HG03159 (cell line): ENCODE measurements at regions not wholly inside any gene's neighbourhood (a gene's known extent, or its start where the extent isn't known, plus 50 kb on each side); places are given as distances from the start of the nearest gene placed in this dataset.
"Not testable (repeated sequence)": the region's sequence is repeated elsewhere in the genome, so short reads cannot be mapped to it uniquely, and the experiment has no call there.

Source experiments
- ATAC-seq: cut with Tn5 transposase; IDR thresholded peaks from one replicate; pipeline ENCODE4 v1.9.1; 2021; ENCODE audit warnings: mild to moderate bottlenecking, moderate library complexity; ENCODE audit not compliant: unreplicated experiment

DNA sequence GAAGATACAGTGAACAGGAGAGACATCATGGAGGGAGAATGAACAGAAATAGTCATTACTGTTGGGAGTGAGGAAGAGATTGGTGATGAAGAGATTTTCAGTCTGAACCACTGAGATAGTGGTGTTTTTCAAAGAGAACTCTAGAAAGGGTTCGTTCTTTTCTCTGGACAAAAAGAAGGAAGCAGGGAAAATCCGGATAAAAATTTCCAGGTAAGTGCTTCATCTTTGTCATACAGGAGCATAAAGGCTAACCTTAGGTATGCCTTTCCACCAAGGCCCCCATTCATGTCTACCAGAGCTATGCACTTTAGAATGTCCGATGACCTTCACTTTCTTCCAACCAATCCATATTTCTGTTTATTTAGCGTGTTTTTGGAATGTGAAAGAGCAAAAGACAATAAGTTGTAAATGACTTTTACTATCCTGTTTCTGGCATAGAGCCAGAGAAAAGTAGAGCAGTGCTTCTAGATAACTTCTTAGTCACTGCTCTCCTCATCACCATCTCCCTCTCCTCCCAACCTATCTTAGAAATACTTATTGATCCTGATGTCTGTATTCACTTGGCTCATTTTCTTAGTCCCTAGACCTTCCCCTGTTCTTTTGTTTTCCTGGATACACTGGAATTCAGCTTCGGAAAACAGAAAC, 116.5 kb downstream of the TTC6 start:
- no peak for ATAC-seq

DNA sequence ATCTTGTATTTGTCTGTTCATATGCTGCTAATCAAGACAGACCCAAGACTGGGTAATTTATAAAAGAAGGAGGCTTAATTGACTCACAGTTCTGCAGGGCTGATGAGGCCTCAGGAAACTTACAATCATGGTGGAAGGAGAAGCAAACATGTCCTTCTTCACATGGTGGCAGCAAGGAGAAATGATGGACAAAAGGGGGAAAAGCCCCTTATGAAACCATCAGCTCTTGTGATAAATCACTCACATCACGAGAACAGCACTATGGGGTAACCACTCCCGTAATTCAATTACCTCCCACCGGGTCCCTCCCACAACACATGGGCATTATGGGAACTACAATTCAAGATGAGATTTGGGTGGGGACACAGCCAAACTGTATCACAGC, 117.0 kb downstream of the TTC6 start:
- not testable (repeated sequence) for ATAC-seq

DNA sequence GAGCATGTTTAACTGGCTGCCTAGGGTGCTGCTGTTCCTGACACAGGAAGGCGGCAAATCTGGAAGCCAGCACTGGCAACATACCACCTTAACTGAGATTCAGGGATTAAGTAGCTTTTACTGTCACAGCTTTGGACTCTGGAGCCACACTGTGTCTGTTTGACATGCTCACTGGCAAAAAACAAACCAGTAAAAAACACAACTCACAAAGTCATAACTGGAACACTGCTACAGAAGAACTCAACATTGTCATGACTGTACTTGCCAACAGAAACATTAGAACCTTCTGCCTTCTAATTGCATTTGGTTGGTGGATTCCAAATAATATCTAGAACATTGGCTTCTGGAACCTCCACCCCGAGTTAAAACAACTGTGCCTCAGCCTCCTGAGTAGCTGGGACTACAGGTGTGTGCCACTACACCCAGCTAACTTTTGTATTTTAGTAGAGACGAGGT, 117.6 kb downstream of the TTC6 start:
- ATAC-seq, result no peak

DNA sequence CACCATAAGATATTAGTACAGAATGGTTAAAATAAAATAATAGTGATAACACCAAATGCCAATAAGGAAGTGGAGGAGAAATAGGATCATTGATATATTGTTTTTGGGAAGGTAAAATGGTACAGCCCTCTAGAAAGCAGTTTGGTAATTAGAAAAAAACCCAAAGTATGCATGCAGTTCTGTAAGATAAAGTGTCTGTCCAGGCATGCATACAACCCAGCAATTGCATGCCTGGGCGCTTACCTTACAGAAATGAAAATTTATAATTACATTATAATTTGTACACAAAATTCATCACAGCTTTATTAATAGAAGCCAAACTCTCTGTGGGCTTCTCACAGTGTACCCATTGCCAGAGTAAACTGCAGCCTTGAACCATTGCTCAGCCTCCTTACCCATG, 124.7 kb downstream of the TTC6 start:
- ATAC-seq, result no peak

DNA sequence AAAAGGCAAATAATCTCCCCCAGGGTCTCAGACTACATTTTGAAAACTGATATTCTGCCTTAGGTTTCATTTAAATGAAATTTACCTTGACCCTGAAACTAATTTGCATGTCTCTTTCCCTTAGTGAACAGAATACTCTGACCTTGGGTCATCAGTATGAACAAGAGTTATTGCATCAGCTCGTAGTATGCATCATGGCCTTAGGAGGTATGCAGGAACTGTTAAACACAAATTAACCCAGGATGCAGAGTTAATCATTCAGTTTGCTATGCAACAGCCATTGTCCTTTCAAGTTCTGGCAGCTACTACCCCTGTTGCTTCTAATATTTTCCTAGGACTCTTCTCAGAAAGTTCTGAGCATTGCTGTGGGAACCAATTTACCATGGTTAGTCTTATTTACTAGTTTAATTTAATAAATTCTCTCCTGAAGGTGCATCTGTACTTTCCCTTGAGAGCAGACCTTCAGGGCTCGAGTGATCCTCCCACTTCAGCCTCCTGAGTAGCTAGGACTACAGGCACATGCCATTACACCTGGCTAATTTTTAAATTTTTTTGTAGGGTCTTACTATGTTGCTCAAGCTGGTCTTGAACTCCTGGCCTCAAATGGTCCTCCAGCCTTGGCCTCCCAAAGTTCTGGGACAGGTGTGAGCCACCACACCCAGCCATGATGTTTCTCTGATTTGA, 126.7 kb downstream of the TTC6 start:
- no peak for ATAC-seq

DNA sequence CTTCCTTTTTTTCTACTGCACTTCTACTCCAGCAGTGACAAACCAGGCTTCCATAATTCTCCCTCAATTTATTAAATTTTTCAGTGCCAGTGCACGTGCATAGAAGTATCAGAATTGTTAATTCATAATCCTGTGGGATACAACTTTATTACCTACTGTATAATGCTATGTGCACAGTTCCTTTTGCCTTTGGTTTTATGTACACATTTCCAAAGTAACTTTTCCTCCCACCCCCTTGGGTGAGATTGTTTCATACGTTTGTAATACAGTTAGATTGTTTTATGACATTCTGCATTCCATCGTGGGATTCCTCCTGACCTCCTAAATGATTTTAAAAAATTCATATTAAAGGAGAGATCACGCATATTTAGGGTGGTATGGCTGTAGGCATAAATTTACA, 128.1 kb downstream of the TTC6 start:
- ATAC-seq, result no peak

DNA sequence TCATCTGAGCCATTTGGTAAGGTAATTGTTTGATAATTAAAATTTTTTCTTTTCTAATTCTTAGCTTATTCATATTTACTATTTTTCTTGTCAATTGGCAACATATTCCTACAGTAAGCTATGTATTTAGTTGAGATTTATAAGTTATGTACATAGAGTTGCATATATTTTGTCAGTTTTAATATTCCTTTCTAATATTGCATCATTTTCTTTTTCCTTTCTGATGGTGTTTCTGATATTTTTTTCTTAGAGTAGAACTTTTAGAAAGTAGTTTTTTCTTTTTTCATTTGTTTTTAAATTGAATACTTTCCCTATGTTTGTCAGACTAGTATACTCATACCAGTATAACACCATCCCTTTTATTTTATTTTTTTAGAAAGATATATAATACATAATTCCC, 131.3 kb downstream of the TTC6 start:
- no peak for ATAC-seq

DNA sequence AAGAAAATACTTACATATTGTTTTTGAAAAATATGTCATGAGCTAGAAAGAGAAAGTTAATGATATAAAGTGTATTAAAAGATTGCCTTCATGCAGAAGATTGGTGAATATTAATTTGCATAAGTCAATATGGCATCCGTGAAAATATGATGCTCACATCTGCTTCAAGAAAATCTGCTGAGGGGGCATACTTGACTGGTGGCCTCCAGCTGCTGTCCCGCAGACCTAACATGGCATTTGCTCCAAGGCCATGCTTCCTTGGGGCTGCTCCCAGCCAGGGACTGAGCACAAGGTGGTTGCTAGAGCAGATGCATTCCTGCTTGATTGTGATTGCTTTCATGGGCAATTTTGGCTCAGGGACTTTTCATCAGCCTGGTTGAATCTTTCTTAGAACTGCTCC, 133.8 kb downstream of the TTC6 start:
- no peak for ATAC-seq

DNA sequence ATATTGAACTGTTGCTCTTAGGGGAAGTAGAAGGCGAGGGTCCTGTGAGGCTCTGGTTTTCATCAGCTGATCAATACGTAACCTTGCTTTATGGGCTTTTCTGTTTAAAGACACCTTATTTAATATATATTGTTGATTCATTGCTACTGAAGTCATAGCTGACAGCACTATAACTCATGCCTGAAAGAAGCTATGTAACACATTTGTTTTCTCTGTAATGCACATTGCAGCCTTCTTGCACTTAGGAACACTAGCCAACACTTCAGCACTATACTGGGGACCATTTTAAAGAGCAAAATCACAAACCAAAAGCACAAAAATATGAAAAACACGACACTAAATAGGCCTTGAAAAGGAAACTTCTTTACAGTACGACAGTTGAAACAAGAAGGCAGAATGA, 135.7 kb downstream of the TTC6 start:
- no peak for ATAC-seq

DNA sequence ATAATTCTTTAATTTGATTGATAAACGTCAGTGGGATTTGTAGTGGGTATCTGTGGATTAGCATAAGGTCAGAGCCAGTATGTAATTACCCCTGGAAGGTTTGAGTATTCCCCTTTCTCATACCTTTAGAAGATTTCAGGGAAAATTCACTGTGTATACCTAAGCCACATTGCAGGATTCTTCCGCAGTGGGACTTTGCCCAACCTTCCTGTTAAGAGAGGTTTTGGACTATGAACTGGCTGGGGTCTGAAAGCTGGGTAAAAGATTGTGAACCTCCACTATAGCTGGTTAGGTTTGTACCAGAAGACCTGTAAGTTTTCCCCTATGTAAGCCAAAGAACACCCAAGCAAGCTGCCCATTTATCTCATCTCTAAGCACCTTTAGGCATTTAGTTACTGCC, 150.2 kb downstream of the TTC6 start:
- ATAC-seq, result no peak

DNA sequence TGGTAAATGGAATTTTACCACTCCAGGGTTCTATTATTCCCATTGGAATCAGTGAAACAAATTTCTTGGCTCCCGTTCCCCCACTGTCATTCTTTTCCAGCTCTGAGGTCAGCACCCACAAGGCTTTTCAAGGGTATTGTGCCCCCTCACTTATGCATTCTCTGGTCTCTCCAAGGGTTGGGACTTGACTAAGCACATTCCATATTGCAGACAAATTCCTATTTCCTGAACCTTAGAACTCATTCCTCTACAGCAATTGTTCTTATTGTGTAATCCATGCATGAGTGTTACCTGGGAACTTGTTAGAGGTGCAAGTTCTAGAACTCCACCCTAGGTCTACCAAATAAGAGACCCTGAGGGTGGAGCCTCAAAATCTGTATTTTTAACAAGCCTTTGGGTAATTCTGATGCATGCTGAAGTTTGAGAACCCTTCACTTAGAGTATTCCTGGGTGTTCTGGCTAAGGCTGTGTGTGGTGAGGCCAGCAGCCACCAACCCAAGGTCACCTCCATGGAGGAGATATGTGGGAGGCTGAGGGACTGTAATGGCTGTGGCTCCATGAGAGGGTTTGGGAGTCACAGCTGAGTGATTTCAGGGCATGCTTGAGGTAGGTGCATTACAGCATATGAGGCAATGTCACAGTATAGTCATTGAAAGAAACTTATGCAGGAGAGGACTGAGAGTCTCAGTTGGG, 150.9 kb downstream of the TTC6 start:
- no peak for ATAC-seq

DNA sequence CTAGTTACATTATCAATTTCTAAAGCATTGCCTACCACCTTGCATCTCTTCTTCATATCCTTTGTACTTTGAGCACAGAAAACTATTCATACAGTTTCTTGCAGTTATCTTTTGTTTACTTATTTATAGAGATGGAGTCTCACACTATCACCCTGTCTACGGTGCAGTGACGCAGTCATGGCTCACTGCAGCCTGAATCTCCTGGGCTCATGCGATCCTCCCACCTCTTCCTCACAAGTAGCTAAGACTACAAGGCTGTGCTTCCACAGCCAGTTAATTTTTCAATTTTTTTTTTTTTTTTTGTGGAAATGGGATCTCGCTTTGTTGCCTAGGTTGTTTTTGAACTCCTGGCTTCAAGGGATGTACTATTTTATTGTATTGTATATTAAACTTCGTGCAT, 158.0 kb downstream of the TTC6 start:
- no peak for ATAC-seq

DNA sequence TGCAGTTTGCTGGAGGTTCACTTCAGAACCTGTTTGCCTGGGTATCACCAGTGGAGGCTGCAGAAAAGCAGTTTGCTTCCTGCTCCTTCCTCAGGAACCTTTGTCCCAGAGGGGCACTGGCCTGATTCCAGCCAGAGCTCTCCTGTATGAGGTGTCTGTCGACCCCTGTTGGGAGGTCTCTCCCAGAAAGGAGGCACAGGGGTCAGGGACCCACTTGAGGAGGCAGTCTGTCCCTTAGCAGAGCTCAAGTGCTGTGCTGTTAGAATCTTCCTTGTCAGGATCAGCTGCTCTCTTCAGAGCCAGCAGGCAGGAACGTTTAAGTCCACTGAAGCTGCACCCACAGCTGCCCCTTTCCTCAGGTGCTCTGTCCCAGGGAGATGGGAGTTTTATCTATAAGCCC, 164.8 kb downstream of the TTC6 start:
- not testable (repeated sequence) for ATAC-seq

DNA sequence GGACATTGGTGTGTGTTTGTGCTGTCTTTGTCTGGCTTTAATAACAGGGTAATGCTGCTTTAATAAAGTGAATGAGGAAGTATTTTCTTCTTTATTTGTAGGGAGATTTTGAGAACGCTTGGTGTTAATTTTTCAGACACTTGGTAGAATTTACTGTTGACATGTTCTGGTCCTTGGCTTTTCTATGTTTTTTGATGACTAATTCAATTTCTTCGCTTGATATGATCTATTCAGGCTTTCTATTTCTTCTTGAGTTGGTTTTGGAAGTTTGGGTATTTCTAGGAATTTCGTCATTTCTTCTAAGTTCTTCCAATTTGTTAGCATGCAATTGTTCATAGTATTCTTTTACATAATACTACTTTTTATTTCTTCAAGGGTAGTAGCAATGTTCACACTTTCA, 167.8 kb downstream of the TTC6 start:
- ATAC-seq, result no peak

DNA sequence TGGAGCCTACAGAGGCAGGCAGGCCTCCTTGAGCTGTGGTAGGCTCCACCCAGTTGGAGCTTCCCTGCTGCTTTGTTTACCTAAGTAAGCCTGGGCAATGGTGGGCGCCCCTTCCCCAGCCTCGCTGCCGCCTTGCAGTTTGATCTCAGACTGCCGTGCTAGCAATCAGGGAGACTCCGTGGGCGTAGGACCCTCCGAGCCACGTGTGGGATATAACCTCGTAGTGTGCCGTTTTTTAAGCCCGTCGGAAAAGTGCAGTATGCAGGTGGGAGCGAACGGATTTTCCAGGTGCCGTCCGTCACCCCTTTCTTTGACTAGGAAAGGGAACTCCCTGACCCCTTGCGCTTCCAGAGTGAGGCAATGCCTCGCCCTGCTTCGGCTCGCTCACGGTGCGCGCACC, 176.9 kb downstream of the TTC6 start:
- ATAC-seq, result not testable (repeated sequence)

DNA sequence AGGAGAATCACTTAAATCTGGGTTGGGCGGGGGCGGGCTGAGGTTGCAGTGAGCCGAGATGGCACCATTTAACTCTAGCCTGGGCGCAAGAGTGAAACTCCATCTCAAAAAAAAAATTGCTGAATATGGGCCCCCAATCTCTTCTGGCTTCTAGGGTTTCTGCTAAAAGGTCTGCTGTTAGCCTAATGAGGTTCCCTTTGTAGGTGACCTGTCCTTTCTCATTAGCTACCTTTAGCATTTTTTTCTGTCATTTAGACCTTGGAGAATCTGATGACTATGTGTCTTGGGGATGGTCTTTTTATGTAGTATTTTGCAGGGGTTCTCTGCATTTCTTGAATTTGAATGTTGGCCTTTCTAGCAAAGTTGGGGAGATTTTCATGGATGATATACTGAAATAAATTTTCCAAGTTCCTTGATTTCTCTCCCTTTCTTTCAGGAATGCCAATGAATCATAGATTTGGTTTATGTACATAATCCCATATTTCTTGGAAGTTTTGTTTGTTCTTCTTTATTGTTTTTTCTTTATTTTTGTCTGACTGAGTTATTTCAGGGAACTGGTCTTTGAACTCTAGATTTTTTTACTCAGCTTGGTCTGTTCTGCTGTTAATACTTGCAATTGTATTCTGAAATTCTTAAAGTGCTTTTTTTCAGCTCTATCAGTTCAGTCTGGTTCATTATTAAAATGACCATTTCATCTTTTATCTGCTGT, 181.5 kb downstream of the TTC6 start:
- no peak for ATAC-seq

DNA sequence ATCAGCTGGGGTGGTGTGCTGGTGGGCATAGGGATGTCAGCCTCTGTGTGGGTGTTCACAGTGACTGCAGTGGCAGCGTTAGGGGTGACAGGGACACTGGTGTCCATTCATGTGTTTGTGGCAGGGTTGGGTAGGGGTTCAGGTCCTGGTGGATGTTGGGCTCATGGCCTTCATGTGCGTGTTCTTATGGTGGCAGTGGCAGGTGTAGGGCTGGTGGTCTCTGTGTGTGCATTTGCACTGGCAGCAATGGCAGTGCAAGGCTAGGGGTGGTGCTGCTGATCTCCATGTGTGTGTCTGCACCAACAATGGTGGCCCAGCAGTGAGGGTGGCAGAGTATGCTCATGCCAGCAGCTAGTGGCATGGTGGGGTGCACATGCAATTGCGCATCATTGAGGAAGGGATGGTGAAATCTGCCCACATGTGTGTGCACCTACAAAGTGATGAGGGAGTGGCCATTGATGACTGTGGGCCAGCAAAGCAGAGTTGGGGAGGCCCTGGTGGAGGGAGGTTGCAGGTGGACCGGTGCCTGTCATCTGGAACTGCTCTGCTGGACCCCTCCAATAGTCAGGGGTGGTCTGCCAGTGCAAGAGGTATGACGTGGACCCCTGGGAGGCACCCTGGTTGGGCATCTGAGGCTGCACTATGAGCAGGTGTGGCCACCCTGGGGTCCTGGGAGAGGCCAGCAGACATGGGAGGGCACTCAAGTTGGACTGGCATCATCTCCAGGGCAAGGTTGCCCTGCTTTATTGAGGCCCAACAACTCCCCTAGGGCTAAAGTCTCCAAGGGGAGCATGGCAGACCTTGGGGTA, 182.9 kb downstream of the TTC6 start:
- ATAC-seq, result no peak

DNA sequence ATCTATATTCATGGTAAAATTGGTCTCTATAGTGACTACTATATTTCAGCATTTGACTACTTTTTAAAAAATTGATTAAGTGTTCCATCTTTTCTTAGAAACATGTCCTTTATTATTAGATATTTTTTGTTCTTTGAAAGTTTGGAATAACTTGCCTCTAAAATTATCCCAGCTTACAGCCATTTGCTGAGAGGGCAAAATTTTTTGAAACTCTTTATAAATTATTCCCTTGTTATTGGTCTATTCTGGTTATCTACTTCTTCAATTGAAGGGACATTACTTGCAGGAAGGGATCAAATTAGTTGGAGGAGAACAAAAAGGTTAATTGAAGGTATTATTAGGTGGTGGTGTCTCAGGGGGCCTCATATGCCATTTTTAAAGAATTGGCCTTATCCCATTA, 184.1 kb downstream of the TTC6 start:
- ATAC-seq, result no peak

DNA sequence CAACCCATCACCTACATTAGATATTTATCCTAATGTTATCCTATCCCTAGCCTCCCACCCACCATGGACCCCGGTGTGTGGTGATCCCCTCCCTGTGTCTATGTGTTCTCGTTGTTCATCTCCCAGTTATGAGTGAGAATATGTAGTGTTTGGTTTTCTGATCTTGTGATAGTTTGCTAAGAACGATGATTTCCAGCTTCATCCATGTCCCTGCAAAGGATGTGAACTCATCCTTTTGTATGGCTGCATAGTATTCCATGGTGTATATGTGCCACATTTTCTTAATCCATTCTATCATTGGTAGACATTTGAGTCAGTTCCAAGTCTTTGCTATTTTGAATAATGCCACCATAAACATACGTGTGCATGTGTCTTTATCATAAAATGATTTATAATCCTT, 185.3 kb downstream of the TTC6 start:
- not testable (repeated sequence) for ATAC-seq

DNA sequence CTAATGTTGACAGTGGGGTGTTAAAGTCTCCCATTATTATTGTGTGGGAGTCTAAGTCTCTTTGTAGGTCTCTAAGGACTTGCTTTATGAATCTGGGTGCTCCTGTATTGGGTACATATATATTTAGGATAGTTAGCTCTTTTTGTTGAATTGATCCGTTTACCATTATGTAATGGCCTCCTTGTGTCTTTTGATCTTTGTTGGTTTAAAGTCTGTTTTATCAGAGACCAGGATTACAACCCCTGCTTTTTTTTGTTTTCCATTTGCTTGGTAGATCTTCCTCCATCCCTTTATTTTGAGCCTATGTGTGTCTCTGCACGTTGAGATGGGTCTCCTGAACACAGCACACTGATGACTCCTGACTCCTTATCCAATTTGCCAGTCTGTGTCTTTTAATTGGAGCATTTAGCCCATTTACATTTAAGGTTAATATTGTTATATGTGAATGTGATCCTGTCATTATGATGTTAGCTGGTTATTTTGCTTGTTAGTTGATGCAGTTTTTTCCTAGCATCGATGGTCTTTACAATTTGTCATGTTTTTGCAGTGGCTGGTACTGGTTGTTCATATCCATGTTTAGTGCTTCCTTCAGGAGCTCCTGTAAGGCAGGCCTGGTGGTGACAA, 188.9 kb downstream of the TTC6 start:
- ATAC-seq, result not testable (repeated sequence)
